ENCODE measurements at regions not wholly inside any gene's neighbourhood (a gene's known extent, or its start where the extent isn't known, plus 50 kb on each side); places are given as distances from the start of the nearest gene placed in this dataset.
A peak's percentile ranks its signal among the peaks of the same experiment; 100 is the strongest.

GRCh38 chr10:61183967-61184366, 240.0 kb upstream of the RHOBTB1 start:
- no peak for TF ChIP-seq CTCF (IDR thresholded peaks at IDR 0.05; ENCODE audit: low read depth, low read length)

GRCh38 chr10:61181832-61182231, 237.8 kb upstream of the RHOBTB1 start:
- no peak for DNase-seq (ENCODE audit: extremely low read depth, low read depth)
- TF ChIP-seq CTCF (IDR thresholded peaks at IDR 0.05; ENCODE audit: low read depth, low read length): no peak

More at GRCh38 chr10:61183967-61184366, 240.0 kb upstream of the RHOBTB1 start:
- no peak for DNase-seq (ENCODE audit: extremely low read depth, low read depth)

GRCh38 chr10:61179771-61180170, 235.8 kb upstream of the RHOBTB1 start:
- no peak for TF ChIP-seq CTCF (IDR thresholded peaks at IDR 0.05; ENCODE audit: low read depth, low read length)
- no peak for DNase-seq (ENCODE audit: extremely low read depth, low read depth)

DNA sequence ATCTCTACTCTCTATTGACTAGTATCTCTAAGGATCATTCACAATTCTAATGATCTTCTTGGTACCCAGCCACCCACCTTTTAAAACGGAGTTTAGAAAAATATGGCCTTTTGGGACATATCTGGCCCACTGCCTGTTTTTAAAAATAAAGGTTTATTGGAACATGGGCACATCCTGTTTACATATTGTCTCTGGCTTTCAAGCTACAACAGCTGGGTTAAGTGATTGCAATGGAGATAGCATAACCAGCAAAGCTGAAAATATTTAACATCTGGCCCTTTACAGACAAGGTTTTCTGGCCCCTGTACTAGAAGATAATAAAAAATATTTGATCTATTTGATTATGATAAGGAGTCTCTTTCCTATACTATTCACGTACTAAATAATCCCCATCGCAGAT, 232.4 kb upstream of the RHOBTB1 start:
- DNase-seq (ENCODE audit: extremely low read depth, low read depth): no peak
- no peak for TF ChIP-seq CTCF (IDR thresholded peaks at IDR 0.05; ENCODE audit: low read depth, low read length)

- no peak for TF ChIP-seq CTCF (IDR thresholded peaks at IDR 0.05; ENCODE audit: low read depth, low read length)
Measured at GRCh38 chr10:61175316-61175715, 231.3 kb upstream of the RHOBTB1 start.

DNA sequence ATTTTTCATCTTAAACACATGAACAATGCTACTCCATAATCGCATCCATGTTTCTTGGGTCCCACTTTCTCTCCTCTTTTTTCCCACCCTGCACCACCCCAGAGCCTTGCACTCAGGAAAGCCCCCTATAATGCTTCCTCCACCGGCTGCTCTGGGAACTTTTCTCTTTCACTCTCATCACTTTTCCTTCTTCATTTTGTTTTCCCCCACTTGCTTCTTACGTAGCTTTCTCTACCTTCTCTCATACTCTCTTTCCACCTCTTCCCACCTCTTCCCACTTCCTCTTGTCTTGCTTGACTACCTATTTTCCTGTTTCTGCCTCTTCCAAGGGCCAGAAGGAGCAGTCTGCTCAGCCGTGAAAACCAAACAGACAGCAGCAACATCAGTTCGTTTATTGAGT, 229.5 kb upstream of the RHOBTB1 start:
- DNase-seq (ENCODE audit: extremely low read depth, low read depth): no peak
- TF ChIP-seq CTCF (IDR thresholded peaks at IDR 0.05; ENCODE audit: low read depth, low read length): no peak

More at GRCh38 chr10:61175316-61175715, 231.3 kb upstream of the RHOBTB1 start:
- peak; percentile 60 for DNase-seq (ENCODE audit: extremely low read depth, low read depth)

GRCh38 chr10:61172182-61172926, 228.4 kb upstream of the RHOBTB1 start:
- DNase-seq (ENCODE audit: extremely low read depth, low read depth): no peak
- TF ChIP-seq CTCF (IDR thresholded peaks at IDR 0.05; ENCODE audit: low read depth, low read length): no peak
